ACHN (cell line): ENCODE measurements at regions not wholly inside any gene's neighbourhood (a gene's known extent, or its start where the extent isn't known, plus 50 kb on each side); places are given as distances from the start of the nearest gene placed in this dataset.
"Not testable (repeated sequence)": the region's sequence is repeated elsewhere in the genome, so short reads cannot be mapped to it uniquely, and the experiment has no call there.

Experiments
- DNase-seq: peaks from one replicate; pipeline ENCODE4 v3.0.0-alpha.2; 2015
- in situ Hi-C: cut with HindIII; loops from 2 replicates; pipeline ENCODE4 v1.10.0; 2017; ENCODE audit warnings: low sequenced_read_pairs, low pct_ligation_motif_present, low pct_unique_long_range_greater_than_20kb

GRCh38 chr5:82523633-82524032 lies 245.5 kb upstream of the RPS23 start:
- no peak for DNase-seq
- in situ Hi-C loops: no loop called here

GRCh38 chr5:82522897-82523296 lies 244.7 kb upstream of the RPS23 start:
- in situ Hi-C loops: no loop called here
- DNase-seq: no peak

GRCh38 chr5:82521431-82522051 lies 243.4 kb upstream of the RPS23 start:
- DNase-seq: no peak
- in situ Hi-C loops: no loop called here

GRCh38 chr5:82519558-82519957 lies 241.4 kb upstream of the RPS23 start:
- in situ Hi-C loops: no loop called here
- DNase-seq: no peak

GRCh38 chr5:82517544-82518075 lies 239.5 kb upstream of the RPS23 start:
- in situ Hi-C loops: no loop called here
- no peak for DNase-seq

GRCh38 chr5:82513738-82514137 lies 235.6 kb upstream of the RPS23 start:
- no peak for DNase-seq
- in situ Hi-C loops: no loop called here

- in situ Hi-C loops: no loop called here
- no peak for DNase-seq
These were observed 233.9 kb upstream of the RPS23 start for GRCh38 chr5:82512025-82512424.

GRCh38 chr5:82511134-82511533 lies 233.0 kb upstream of the RPS23 start:
- no peak for DNase-seq
- in situ Hi-C loops: no loop called here

- in situ Hi-C loops: no loop called here
- DNase-seq: no peak
These were observed 231.6 kb upstream of the RPS23 start for GRCh38 chr5:82509762-82510161.

- DNase-seq, in situ Hi-C loops: not testable (repeated sequence)
These were observed 228.2 kb upstream of the RPS23 start for GRCh38 chr5:82506390-82506789.

- DNase-seq: no peak
- in situ Hi-C loops: no loop called here
These were observed 221.6 kb upstream of the RPS23 start for GRCh38 chr5:82499725-82500244.

GRCh38 chr5:82497242-82497641 lies 219.1 kb upstream of the RPS23 start:
- no peak for DNase-seq
- in situ Hi-C loops: no loop called here

GRCh38 chr5:82494942-82495341 lies 216.8 kb upstream of the RPS23 start:
- DNase-seq: peak; percentile 1
- in situ Hi-C loops: no loop called here

- DNase-seq: no peak
- in situ Hi-C loops: no loop called here
These were observed 215.1 kb upstream of the RPS23 start for GRCh38 chr5:82493221-82493620.

GRCh38 chr5:82491397-82491796 lies 213.2 kb upstream of the RPS23 start:
- no peak for DNase-seq
- in situ Hi-C loops: no loop called here

GRCh38 chr5:82489683-82490082 lies 211.5 kb upstream of the RPS23 start:
- in situ Hi-C loops: no loop called here
- no peak for DNase-seq

GRCh38 chr5:82487131-82487530 lies 209.0 kb upstream of the RPS23 start:
- DNase-seq: no peak
- in situ Hi-C loops: no loop called here

- in situ Hi-C loops: no loop called here
- DNase-seq: no peak
These were observed 202.2 kb upstream of the RPS23 start for GRCh38 chr5:82480331-82480730.

- in situ Hi-C loops: no loop called here
- no peak for DNase-seq
These were observed 198.0 kb upstream of the RPS23 start for GRCh38 chr5:82476155-82476554.

- in situ Hi-C loops: no loop called here
- DNase-seq: no peak
These were observed 195.1 kb upstream of the RPS23 start for GRCh38 chr5:82473262-82473661.
